ENCODE measurements at regions not wholly inside any gene's neighbourhood (a gene's known extent, or its start where the extent isn't known, plus 50 kb on each side); places are given as distances from the start of the nearest gene placed in this dataset.

- DNase-seq (no peak), ATAC-seq (ENCODE audit: insufficient read depth, low read depth) (no peak)
- no peak for TF ChIP-seq CTCF (IDR thresholded peaks at IDR 0.05; ENCODE audit: borderline replicate concordance, extremely low read depth, low read length, poor library complexity, severe bottlenecking)
- TF ChIP-seq EZH2 (IDR thresholded peaks at IDR 0.05; ENCODE audit: borderline replicate concordance, low read depth, low read length, severe bottlenecking) = no peak
Observed at GRCh38 chr6:169885131-169885530, 133.7 kb downstream of the ERMARD start.

GRCh38 chr6:169884158-169884557, 132.7 kb downstream of the ERMARD start:
- Histone ChIP-seq H3K9ac (ENCODE audit: low read depth, low read length) (no peak overlapping the region), H3K27ac (ENCODE audit: low read length) (no peak overlapping the region), H3K9me3 (ENCODE audit: insufficient read depth, low read length, severe bottlenecking) (no peaks in the 10 kb centered on the region), H2AFZ (ENCODE audit: low read depth, low read length) (no peak overlapping the region), H3K4me3 (ENCODE audit: low read depth in 1 of 2, low read length in 2 of 2) (no peak overlapping the region), H3K4me1 (ENCODE audit: insufficient read depth, low read length) (no peaks in the 10 kb centered on the region), H3K36me3 (ENCODE audit: insufficient read depth, low read length) (no peaks in the 10 kb centered on the region), H4K20me1 (ENCODE audit: insufficient read depth, low read length) (no peaks in the 10 kb centered on the region), H3K79me2 (ENCODE audit: insufficient read depth, low read length) (no peaks in the 10 kb centered on the region), H3K27me3 (ENCODE audit: insufficient read depth, low read length, poor library complexity) (no peaks in the 10 kb centered on the region), H3K4me2 (ENCODE audit: insufficient read depth, low read length) (no peak overlapping the region)
- DNase-seq (no peak), ATAC-seq (ENCODE audit: insufficient read depth, low read depth) (no peak)
- TF ChIP-seq EZH2 (IDR thresholded peaks at IDR 0.05; ENCODE audit: borderline replicate concordance, low read depth, low read length, severe bottlenecking) (no peak), CTCF (IDR thresholded peaks at IDR 0.05; ENCODE audit: borderline replicate concordance, extremely low read depth, low read length, poor library complexity, severe bottlenecking) (no peak)

More at GRCh38 chr6:169885131-169885530, 133.7 kb downstream of the ERMARD start:
- H3K27me3 ChIP-seq (ENCODE audit: insufficient read depth, low read length, poor library complexity) = no peaks in the 10 kb centered on the region
- no peaks in the 10 kb centered on the region for H4K20me1 ChIP-seq (ENCODE audit: insufficient read depth, low read length)
- no peak overlapping the region for H3K9ac ChIP-seq (ENCODE audit: low read depth, low read length)
- H3K79me2 ChIP-seq (ENCODE audit: insufficient read depth, low read length) = no peaks in the 10 kb centered on the region
- no peak overlapping the region for H3K4me2 ChIP-seq (ENCODE audit: insufficient read depth, low read length)
- H3K9me3 ChIP-seq (ENCODE audit: insufficient read depth, low read length, severe bottlenecking) = no peaks in the 10 kb centered on the region
- H3K27ac ChIP-seq (ENCODE audit: low read length) = no peak overlapping the region
- no peak overlapping the region for H2AFZ ChIP-seq (ENCODE audit: low read depth, low read length)
- no peak overlapping the region for H3K4me3 ChIP-seq (ENCODE audit: low read depth in 1 of 2, low read length in 2 of 2)
- H3K36me3 ChIP-seq (ENCODE audit: insufficient read depth, low read length) = no peaks in the 10 kb centered on the region
- no peaks in the 10 kb centered on the region for H3K4me1 ChIP-seq (ENCODE audit: insufficient read depth, low read length)

- Histone ChIP-seq H3K4me1 (ENCODE audit: insufficient read depth, low read length) (no peaks in the 10 kb centered on the region), H3K79me2 (ENCODE audit: insufficient read depth, low read length) (no peaks in the 10 kb centered on the region), H3K4me2 (ENCODE audit: insufficient read depth, low read length) (no peak overlapping the region), H3K27ac (ENCODE audit: low read length) (no peak overlapping the region), H3K9me3 (ENCODE audit: insufficient read depth, low read length, severe bottlenecking) (no peaks in the 10 kb centered on the region), H3K9ac (ENCODE audit: low read depth, low read length) (no peak overlapping the region), H3K36me3 (ENCODE audit: insufficient read depth, low read length) (no peaks in the 10 kb centered on the region), H2AFZ (ENCODE audit: low read depth, low read length) (no peak overlapping the region), H3K4me3 (ENCODE audit: low read depth in 1 of 2, low read length in 2 of 2) (no peak overlapping the region), H4K20me1 (ENCODE audit: insufficient read depth, low read length) (no peaks in the 10 kb centered on the region), H3K27me3 (ENCODE audit: insufficient read depth, low read length, poor library complexity) (no peaks in the 10 kb centered on the region)
- ATAC-seq (ENCODE audit: insufficient read depth, low read depth) (no peak), DNase-seq (no peak)
- TF ChIP-seq CTCF (IDR thresholded peaks at IDR 0.05; ENCODE audit: borderline replicate concordance, extremely low read depth, low read length, poor library complexity, severe bottlenecking) (no peak), EZH2 (IDR thresholded peaks at IDR 0.05; ENCODE audit: borderline replicate concordance, low read depth, low read length, severe bottlenecking) (no peak)
Observed at GRCh38 chr6:169883316-169883715, 131.9 kb downstream of the ERMARD start.

GRCh38 chr6:169881976-169882375, 130.6 kb downstream of the ERMARD start:
- no peak overlapping the region for H3K9ac ChIP-seq (ENCODE audit: low read depth, low read length)
- H3K4me1 ChIP-seq (ENCODE audit: insufficient read depth, low read length) = no peaks in the 10 kb centered on the region
- H2AFZ ChIP-seq (ENCODE audit: low read depth, low read length) = no peak overlapping the region
- no peaks in the 10 kb centered on the region for H3K27me3 ChIP-seq (ENCODE audit: insufficient read depth, low read length, poor library complexity)
- H3K4me2 ChIP-seq (ENCODE audit: insufficient read depth, low read length) = no peak overlapping the region
- H3K36me3 ChIP-seq (ENCODE audit: insufficient read depth, low read length) = no peaks in the 10 kb centered on the region
- H3K79me2 ChIP-seq (ENCODE audit: insufficient read depth, low read length) = no peaks in the 10 kb centered on the region
- no peaks in the 10 kb centered on the region for H3K9me3 ChIP-seq (ENCODE audit: insufficient read depth, low read length, severe bottlenecking)
- no peak for TF ChIP-seq CTCF (IDR thresholded peaks at IDR 0.05; ENCODE audit: borderline replicate concordance, extremely low read depth, low read length, poor library complexity, severe bottlenecking)
- no peak for TF ChIP-seq EZH2 (IDR thresholded peaks at IDR 0.05; ENCODE audit: borderline replicate concordance, low read depth, low read length, severe bottlenecking)
- no peak overlapping the region for H3K4me3 ChIP-seq (ENCODE audit: low read depth in 1 of 2, low read length in 2 of 2)
- no peaks in the 10 kb centered on the region for H4K20me1 ChIP-seq (ENCODE audit: insufficient read depth, low read length)
- DNase-seq (no peak), ATAC-seq (ENCODE audit: insufficient read depth, low read depth) (no peak)
- no peak overlapping the region for H3K27ac ChIP-seq (ENCODE audit: low read length)

Data from DND-41 (cell line).